H9 (cell line): ENCODE measurements at regions not wholly inside any gene's neighbourhood (a gene's known extent, or its start where the extent isn't known, plus 50 kb on each side); places are given as distances from the start of the nearest gene placed in this dataset.

ENCODE experiments used
- DNase-seq: peaks from one replicate; pipeline ENCODE4 v3.0.0-alpha.2; 2017
- H2AFZ ChIP-seq: one replicate; pipeline ENCODE4 v1.6.1; 2013; ENCODE audit warnings: mild to moderate bottlenecking, low read length, control low read depth, moderate library complexity
- H2AK5ac ChIP-seq: 2 replicates; pipeline ENCODE4 v1.6.1; 2013; ENCODE audit warnings: low read length, control low read depth, mixed read lengths; ENCODE audit not compliant: insufficient read length
- H2BK120ac ChIP-seq: one replicate; pipeline ENCODE4 v1.6.1; 2013; ENCODE audit warnings: low read depth, mild to moderate bottlenecking, low read length, control low read depth, inconsistent platforms; ENCODE audit not compliant: poor library complexity, severe bottlenecking
- H2BK12ac ChIP-seq: 2 replicates; pipeline ENCODE4 v1.6.1; 2013; ENCODE audit warnings: low read length, control low read depth, mixed read lengths, low read depth; ENCODE audit not compliant: insufficient read length
- H2BK15ac ChIP-seq: 2 replicates; pipeline ENCODE4 v1.6.1; 2013; ENCODE audit warnings: low read depth, low read length, control low read depth
- H2BK20ac ChIP-seq: one replicate; pipeline ENCODE4 v1.6.1; 2013; ENCODE audit warnings: low read depth, mild to moderate bottlenecking, low read length, control low read depth, inconsistent platforms; ENCODE audit not compliant: poor library complexity, severe bottlenecking
- H2BK5ac ChIP-seq: 2 replicates; pipeline ENCODE4 v1.6.1; 2013; ENCODE audit warnings: low read length, control low read depth, mixed read lengths; ENCODE audit not compliant: insufficient read length
- H3K14ac ChIP-seq: 2 replicates; pipeline ENCODE4 v1.6.1; 2013; ENCODE audit warnings: low read length, control low read depth; ENCODE audit not compliant: insufficient read depth
- H3K18ac ChIP-seq: 2 replicates; pipeline ENCODE4 v1.6.1; 2013; ENCODE audit warnings: low read depth, mild to moderate bottlenecking, mixed read lengths, low read length, control low read depth; ENCODE audit not compliant: insufficient read length
- H3K23ac ChIP-seq: 2 replicates; pipeline ENCODE4 v1.6.1; 2013; ENCODE audit warnings: low read length, control low read depth, mixed read lengths, low read depth; ENCODE audit not compliant: insufficient read length
- H3K23me2 ChIP-seq: 2 replicates; pipeline ENCODE4 v1.6.1; 2013; ENCODE audit warnings: low read depth, mild to moderate bottlenecking, mixed read lengths, low read length, control low read depth; ENCODE audit not compliant: insufficient read length, poor library complexity, severe bottlenecking
- H3K27ac ChIP-seq: 2 replicates; pipeline ENCODE4 v1.5.1; 2013; ENCODE audit warnings: low read length, control low read depth, mixed read lengths, low read depth; ENCODE audit not compliant: insufficient read length
- H3K27me3 ChIP-seq: 2 replicates; pipeline ENCODE4 v1.6.1; 2013; ENCODE audit warnings: low read length, control low read depth, inconsistent platforms; ENCODE audit not compliant: insufficient read depth
- H3K4ac ChIP-seq: 2 replicates; pipeline ENCODE4 v1.6.1; 2013; ENCODE audit warnings: low read depth, mild to moderate bottlenecking, control low read depth, inconsistent platforms, low read length, moderate library complexity
- H3K4me1 ChIP-seq: 2 replicates; pipeline ENCODE4 v1.6.1; 2013; ENCODE audit warnings: low read length, control low read depth, inconsistent platforms; ENCODE audit not compliant: insufficient read depth
- H3K4me2 ChIP-seq: 2 replicates; pipeline ENCODE4 v1.6.1; 2013; ENCODE audit warnings: low read length, control low read depth, mixed read lengths; ENCODE audit not compliant: insufficient read length, insufficient read depth
- H3K56ac ChIP-seq: 2 replicates; pipeline ENCODE4 v1.6.1; 2013; ENCODE audit warnings: low read depth, mild to moderate bottlenecking, mixed read lengths, low read length, control low read depth; ENCODE audit not compliant: insufficient read length
- H3K79me1 ChIP-seq: 2 replicates; pipeline ENCODE4 v1.6.1; 2013; ENCODE audit warnings: low read depth, mild to moderate bottlenecking, moderate library complexity, low read length, control low read depth, inconsistent platforms; ENCODE audit not compliant: insufficient read depth, poor library complexity, severe bottlenecking
- H3K79me2 ChIP-seq: 2 replicates; pipeline ENCODE4 v1.6.1; 2013; ENCODE audit warnings: low read length, control low read depth, inconsistent platforms; ENCODE audit not compliant: insufficient read depth
- H3K9ac ChIP-seq: 2 replicates; pipeline ENCODE4 v1.6.1; 2013; ENCODE audit warnings: low read length, control low read depth, mixed read lengths; ENCODE audit not compliant: insufficient read length; ENCODE audit errors: extremely low read depth
- H3K9me3 ChIP-seq: one replicate; pipeline ENCODE4 v1.6.1; 2013; ENCODE audit warnings: low read depth, low read length, inconsistent platforms; ENCODE audit not compliant: control insufficient read depth
- H3T11ph ChIP-seq: one replicate; pipeline ENCODE4 v1.6.1; 2013; ENCODE audit warnings: mild to moderate bottlenecking, low read length, control low read depth, inconsistent platforms
- H4K20me1 ChIP-seq: one replicate; pipeline ENCODE4 v1.6.1; 2013; ENCODE audit not compliant: control insufficient read depth, insufficient read length, insufficient read depth
- H4K5ac ChIP-seq: 2 replicates; pipeline ENCODE4 v1.6.1; 2013; ENCODE audit warnings: low read depth, mild to moderate bottlenecking, mixed read lengths, low read length, control low read depth; ENCODE audit not compliant: insufficient read length
- H4K8ac ChIP-seq: replicated peaks from 2 replicates; pipeline ENCODE4 v1.6.1; 2013; ENCODE audit warnings: low read length, control low read depth, mixed read lengths, low read depth; ENCODE audit not compliant: insufficient read length
- H4K91ac ChIP-seq: 2 replicates; pipeline ENCODE4 v1.6.1; 2013; ENCODE audit warnings: low read depth, mild to moderate bottlenecking, moderate library complexity, mixed read lengths, low read length, control low read depth; ENCODE audit not compliant: insufficient read length
- H3K27ac Mint-ChIP-seq, 3 experiments: 2 replicates in 2 of 3; 3 replicates in 1 of 3; pipeline ENCODE4 v1.8.0; 2020 to 2021; ENCODE audit warnings: mixed read lengths in 3 of 3, mild to moderate bottlenecking in 1 of 3, moderate library complexity in 1 of 3
- H3K27me3 Mint-ChIP-seq: 2 replicates; pipeline ENCODE4 v1.8.0; 2021; ENCODE audit warnings: low read depth, mild to moderate bottlenecking, moderate library complexity, mixed read lengths
- H3K36me3 Mint-ChIP-seq, 3 experiments: 2 replicates in 2 of 3; 3 replicates in 1 of 3; pipeline ENCODE4 v1.8.0; 2020 to 2021; ENCODE audit warnings: low read depth in 3 of 3, mixed read lengths in 3 of 3; ENCODE audit not compliant: insufficient read depth in 1 of 3
- H3K4me1 Mint-ChIP-seq, 2 experiments: 2 replicates each; pipeline ENCODE4 v1.8.0; 2020; ENCODE audit warnings: mixed read lengths in 2 of 2
- H3K4me3 Mint-ChIP-seq, 2 experiments: 2 replicates in 1 of 2; 3 replicates in 1 of 2; pipeline ENCODE4 v1.8.0; 2020 to 2021; ENCODE audit warnings: mild to moderate bottlenecking in 2 of 2, mixed read lengths in 2 of 2, moderate library complexity in 1 of 2
- H3K9me3 Mint-ChIP-seq, 2 experiments: 2 replicates in 1 of 2; 3 replicates in 1 of 2; pipeline ENCODE4 v1.8.0; 2020; ENCODE audit warnings: mild to moderate bottlenecking in 2 of 2, mixed read lengths in 2 of 2, moderate library complexity in 1 of 2
- WGBS: extraction: QIAGEN DNeasy Blood & Tissue Kit; methylation state at CpG from one replicate; pipeline ENCODE4 v1.1.7; 2013; ENCODE audit warnings: missing lambda C conversion rate, low lambda C conversion rate, mixed read lengths; ENCODE audit not compliant: insufficient read length; ENCODE audit errors: extremely low coverage; 5-methylcytosine and 5-hydroxymethylcytosine counted together
- TF ChIP-seq, protein P1 (sequence below): fragments of 200-600 bp; sonication (generic); conservative IDR thresholded peaks from 3 replicates; pipeline ENCODE4 v1.8.0; 2021; ENCODE audit warnings: antibody characterized with exemption, mild to moderate bottlenecking

DNA sequence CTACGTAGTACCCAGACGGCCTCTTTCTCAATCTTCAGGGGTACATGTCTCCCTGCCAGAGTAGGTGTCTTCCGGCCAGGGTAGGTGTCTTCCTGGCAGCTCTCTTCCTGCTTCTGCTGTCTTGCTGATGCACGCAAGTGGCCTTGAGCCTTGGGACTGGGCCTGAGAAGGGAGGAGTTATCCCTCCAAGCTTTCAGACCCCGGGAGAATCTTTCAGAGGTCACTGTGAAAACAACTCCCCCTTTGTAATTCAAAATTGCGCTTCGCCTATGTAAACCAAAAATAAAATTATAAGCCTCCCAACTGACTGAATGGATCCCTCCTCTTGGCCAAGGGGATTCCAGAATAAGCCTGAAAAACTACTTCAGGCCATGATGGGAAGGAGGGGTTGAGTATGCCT is 87.3 kb upstream of the NUDT4 start:
- Histone ChIP-seq H2BK5ac (no peak overlapping the region), H3K4me2 (no peak overlapping the region), H4K5ac (no peak overlapping the region), H3K4ac (no peak overlapping the region), H3K4me1 (no peaks in the 10 kb centered on the region), H2AK5ac (no peak overlapping the region), H3K9me3 (no peaks in the 10 kb centered on the region), H2AFZ (no peak overlapping the region), H3K79me2 (no peaks in the 10 kb centered on the region), H2BK120ac (no peak overlapping the region), H3K9ac (no peak overlapping the region), H3K23me2 (no peaks in the 10 kb centered on the region), H4K20me1 (no peaks in the 10 kb centered on the region), H3K79me1 (no peaks in the 10 kb centered on the region), H2BK12ac (no peak overlapping the region), H3K27me3 (no peaks in the 10 kb centered on the region), H4K8ac (no peak overlapping the region), H2BK20ac (no peak overlapping the region), H3K23ac (no peak overlapping the region), H4K91ac (no peak overlapping the region), H3K18ac (no peak overlapping the region), H3K56ac (no peak overlapping the region), H3T11ph (no peak overlapping the region), H2BK15ac (no peak overlapping the region), H3K27ac (no peak overlapping the region), H3K14ac (no peak overlapping the region)
- DNase-seq, result no peak
- peaks cover 0 to 6% (median 3%) of the 10 kb centered on the region in 3 experiments; a peak in 4 of 7 replicates for H3K36me3 Mint-ChIP-seq
- H3K27me3 Mint-ChIP-seq, result no peaks in the 10 kb centered on the region
- peaks cover 7 to 19% of the 10 kb centered on the region in 2 experiments for H3K4me1 Mint-ChIP-seq
- no CpG with 5 or more reads among the region's 7 CpGs for WGBS
- TF ChIP-seq, protein P1, sequence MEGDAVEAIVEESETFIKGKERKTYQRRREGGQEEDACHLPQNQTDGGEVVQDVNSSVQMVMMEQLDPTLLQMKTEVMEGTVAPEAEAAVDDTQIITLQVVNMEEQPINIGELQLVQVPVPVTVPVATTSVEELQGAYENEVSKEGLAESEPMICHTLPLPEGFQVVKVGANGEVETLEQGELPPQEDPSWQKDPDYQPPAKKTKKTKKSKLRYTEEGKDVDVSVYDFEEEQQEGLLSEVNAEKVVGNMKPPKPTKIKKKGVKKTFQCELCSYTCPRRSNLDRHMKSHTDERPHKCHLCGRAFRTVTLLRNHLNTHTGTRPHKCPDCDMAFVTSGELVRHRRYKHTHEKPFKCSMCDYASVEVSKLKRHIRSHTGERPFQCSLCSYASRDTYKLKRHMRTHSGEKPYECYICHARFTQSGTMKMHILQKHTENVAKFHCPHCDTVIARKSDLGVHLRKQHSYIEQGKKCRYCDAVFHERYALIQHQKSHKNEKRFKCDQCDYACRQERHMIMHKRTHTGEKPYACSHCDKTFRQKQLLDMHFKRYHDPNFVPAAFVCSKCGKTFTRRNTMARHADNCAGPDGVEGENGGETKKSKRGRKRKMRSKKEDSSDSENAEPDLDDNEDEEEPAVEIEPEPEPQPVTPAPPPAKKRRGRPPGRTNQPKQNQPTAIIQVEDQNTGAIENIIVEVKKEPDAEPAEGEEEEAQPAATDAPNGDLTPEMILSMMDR, result no peak
- H3K4me3 Mint-ChIP-seq, result no peak overlapping the region
- H3K27ac Mint-ChIP-seq, result no peak overlapping the region; a peak in 1 of 7 replicates
- H3K9me3 Mint-ChIP-seq, result peaks cover 4 to 8% of the 10 kb centered on the region in 2 experiments
